Nephron progenitor cell (in vitro differentiated cells): ENCODE measurements at regions not wholly inside any gene's neighbourhood (a gene's known extent, or its start where the extent isn't known, plus 50 kb on each side); places are given as distances from the start of the nearest gene placed in this dataset.

ENCODE experiments used
- DNase-seq: peaks from one replicate; pipeline ENCODE4 v3.0.0; 2021
- H3K27ac Mint-ChIP-seq: 2 replicates; pipeline ENCODE4 v1.8.0; 2021; ENCODE audit warnings: mild to moderate bottlenecking, moderate library complexity, mixed read lengths
- H3K27me3 Mint-ChIP-seq: 2 replicates; pipeline ENCODE4 v1.8.0; 2021; ENCODE audit warnings: mild to moderate bottlenecking, low read depth, mixed read lengths; ENCODE audit not compliant: poor library complexity
- H3K36me3 Mint-ChIP-seq: 2 replicates; pipeline ENCODE4 v1.8.0; 2021; ENCODE audit warnings: low read depth, mixed read lengths
- H3K4me1 Mint-ChIP-seq: 2 replicates; pipeline ENCODE4 v1.8.0; 2021; ENCODE audit warnings: mixed read lengths
- H3K4me3 Mint-ChIP-seq: 2 replicates; pipeline ENCODE4 v1.8.0; 2021; ENCODE audit warnings: mild to moderate bottlenecking, moderate library complexity, mixed read lengths
- H3K9me3 Mint-ChIP-seq: 2 replicates; pipeline ENCODE4 v1.8.0; 2021; ENCODE audit warnings: mild to moderate bottlenecking, moderate library complexity, mixed read lengths
- TF ChIP-seq, protein P1 (sequence below): fragments of 200-600 bp; sonication (generic); IDR thresholded peaks from 2 replicates; pipeline ENCODE4 v1.5.0; 2021; ENCODE audit warnings: antibody characterized with exemption

DNA sequence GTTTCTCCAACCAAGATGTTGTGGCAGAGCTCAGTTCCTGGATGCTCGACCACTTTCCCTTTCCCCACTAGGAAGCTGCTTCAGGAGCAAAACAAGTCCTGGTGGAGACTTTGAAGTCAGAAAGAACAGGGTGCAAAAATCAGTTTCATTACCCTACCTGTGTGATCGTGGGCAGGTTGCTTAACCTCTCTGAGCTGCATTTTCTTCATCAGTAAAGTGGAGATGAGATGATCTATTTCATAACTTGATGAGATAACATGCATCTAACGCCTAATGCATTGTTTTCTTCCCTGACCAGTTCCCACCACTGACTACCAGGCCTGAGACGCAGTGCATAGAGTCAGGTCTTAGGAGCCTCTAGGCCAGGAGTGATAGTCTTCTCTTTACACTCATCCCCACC is 470.0 kb downstream of the SOX6 start:
- Mint-ChIP-seq H3K27ac (no peak overlapping the region), H3K4me3 (peak overlapping the region; percentile 22), H3K27me3 (peaks cover 6% of the 10 kb centered on the region), H3K4me1 (peaks cover 85% of the 10 kb centered on the region), H3K36me3 (no peaks in the 10 kb centered on the region), H3K9me3 (no peaks in the 10 kb centered on the region)
- no peak for DNase-seq
- TF ChIP-seq, protein P1, sequence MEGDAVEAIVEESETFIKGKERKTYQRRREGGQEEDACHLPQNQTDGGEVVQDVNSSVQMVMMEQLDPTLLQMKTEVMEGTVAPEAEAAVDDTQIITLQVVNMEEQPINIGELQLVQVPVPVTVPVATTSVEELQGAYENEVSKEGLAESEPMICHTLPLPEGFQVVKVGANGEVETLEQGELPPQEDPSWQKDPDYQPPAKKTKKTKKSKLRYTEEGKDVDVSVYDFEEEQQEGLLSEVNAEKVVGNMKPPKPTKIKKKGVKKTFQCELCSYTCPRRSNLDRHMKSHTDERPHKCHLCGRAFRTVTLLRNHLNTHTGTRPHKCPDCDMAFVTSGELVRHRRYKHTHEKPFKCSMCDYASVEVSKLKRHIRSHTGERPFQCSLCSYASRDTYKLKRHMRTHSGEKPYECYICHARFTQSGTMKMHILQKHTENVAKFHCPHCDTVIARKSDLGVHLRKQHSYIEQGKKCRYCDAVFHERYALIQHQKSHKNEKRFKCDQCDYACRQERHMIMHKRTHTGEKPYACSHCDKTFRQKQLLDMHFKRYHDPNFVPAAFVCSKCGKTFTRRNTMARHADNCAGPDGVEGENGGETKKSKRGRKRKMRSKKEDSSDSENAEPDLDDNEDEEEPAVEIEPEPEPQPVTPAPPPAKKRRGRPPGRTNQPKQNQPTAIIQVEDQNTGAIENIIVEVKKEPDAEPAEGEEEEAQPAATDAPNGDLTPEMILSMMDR = no peak

DNA sequence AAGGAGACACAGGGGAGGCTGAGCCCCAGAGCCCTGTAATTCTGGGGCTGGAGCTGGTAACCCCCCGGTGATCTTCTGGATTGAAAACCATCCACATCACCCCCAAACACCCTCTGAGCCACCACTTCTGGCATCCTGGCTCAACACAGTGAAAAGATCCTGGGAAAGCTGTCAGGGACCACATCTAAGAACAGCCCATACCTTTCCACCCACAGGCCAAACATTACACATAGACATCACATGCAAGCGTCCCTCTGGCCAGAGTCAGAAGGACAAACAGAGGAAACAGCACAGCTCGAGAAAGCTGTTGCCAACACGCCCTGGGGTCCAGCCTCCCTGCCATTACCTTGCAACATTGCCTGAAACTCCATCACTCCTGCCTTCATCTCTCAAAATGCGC is 469.5 kb downstream of the SOX6 start:
- Mint-ChIP-seq H3K4me1 (peaks cover 84% of the 10 kb centered on the region), H3K9me3 (no peaks in the 10 kb centered on the region), H3K27ac (no peak overlapping the region), H3K36me3 (no peaks in the 10 kb centered on the region), H3K4me3 (no peak overlapping the region), H3K27me3 (peaks cover 6% of the 10 kb centered on the region)
- DNase-seq = no peak
- TF ChIP-seq, protein P1 = no peak

DNA sequence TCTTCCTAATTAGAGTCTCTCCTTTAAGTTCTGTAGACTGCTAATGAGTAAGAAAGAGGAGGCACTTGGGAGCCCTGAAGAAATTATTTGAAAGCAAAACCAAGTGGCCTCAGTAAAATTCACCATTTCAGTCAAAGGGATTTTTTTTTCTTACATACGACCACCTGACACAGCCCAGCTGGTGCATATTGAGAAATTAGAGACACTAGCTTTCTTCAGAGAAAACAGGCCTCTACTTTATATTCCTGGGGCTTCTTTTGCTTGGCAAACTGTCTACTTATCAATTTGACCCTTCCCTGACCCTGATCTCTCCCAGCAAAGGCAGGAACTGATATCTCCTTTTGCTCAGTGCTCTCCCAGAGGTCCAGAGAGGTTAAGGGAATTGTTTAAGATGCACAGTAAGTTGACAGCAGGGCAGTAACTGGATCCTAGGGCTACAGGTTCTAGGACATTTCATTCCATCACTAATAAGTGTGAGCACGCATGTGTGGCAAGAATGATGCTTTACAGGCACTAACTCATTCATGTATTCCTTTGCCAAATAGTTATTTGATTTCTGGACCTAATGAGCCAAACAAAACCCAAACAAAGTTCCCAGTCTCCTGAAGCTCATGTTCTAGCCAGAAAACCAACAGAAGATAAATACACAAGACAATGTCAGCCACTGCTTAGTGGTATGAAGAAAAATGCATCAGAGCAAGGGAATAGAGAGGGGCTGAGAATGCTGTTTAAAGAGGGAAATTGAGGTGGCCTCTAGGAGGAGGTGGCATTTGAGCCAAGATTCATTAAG is 467.6 kb downstream of the SOX6 start:
- Mint-ChIP-seq H3K36me3 (no peaks in the 10 kb centered on the region), H3K4me3 (no peak overlapping the region), H3K27me3 (peaks cover 9% of the 10 kb centered on the region), H3K9me3 (no peaks in the 10 kb centered on the region), H3K4me1 (peaks cover 78% of the 10 kb centered on the region), H3K27ac (no peak overlapping the region)
- no peak for DNase-seq
- TF ChIP-seq, protein P1 = no peak

DNA sequence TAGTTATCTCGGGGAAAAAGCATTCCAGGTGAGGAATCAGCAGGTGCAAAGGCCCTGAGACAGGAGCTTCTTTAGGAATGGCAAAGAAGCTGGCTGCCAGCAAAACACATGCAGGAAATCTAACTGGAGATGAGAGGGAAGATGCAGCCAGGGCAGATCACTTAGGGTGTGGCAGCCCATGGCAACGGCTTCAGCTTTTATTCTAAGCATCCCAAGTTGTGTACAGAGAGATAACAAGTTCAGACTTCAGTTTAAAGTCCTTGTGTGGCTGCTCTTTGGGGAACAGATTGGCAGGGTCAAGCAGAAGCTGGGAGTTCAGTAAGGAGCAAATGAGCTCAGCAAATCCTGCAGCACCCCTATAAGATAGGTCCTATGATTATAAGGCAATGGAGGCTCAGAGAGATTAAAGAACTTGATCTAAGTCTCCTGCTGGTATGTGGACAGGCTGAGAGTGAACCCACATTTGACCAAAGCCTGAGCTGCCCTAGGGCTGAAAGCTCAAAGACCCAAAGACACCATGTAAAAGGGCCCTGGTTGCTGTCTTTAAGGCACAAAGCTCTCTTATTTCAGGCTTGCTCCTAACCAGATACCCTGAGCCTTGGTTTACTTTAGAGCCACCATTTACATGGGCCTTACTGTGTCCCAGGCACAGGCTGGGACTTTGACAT is 466.8 kb downstream of the SOX6 start:
- peaks cover 70% of the 10 kb centered on the region for H3K4me1 Mint-ChIP-seq
- TF ChIP-seq, protein P1 = no peak
- H3K36me3 Mint-ChIP-seq = no peaks in the 10 kb centered on the region
- no peaks in the 10 kb centered on the region for H3K9me3 Mint-ChIP-seq
- peaks cover 5% of the 10 kb centered on the region for H3K27me3 Mint-ChIP-seq
- no peak for DNase-seq
- H3K27ac Mint-ChIP-seq = no peak overlapping the region
- no peak overlapping the region for H3K4me3 Mint-ChIP-seq

DNA sequence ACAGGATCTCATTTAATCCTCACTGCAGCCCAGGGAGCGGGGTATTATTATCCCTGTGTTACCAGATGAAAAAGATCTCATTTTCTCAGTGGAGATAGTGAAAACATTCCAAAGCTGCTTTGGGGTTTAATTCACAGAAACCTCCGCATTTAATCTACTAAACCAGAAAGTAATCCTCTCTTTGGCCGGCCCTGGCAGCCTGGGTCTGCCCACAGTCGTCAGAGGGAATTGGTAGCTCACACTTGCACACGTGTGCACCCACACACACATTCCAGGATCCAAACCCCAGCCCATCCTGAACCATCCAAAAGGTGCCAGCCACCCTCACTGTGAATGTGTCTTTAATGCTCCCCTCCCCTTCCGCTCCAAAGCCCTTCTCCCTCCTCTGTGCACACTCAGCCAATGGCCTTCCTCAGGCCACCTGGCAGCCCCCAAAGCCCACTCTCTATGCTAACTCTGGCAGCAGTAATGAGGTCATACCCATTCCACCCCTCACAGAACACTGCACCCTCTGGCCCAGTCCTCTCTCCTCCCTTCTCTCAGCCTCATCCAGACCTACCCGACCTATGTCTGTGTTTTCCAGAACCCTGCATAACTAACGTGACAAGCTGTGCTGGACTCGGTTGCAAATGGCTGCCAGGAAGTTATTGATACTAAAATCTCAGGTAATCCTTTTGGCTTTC is 466.2 kb downstream of the SOX6 start:
- Mint-ChIP-seq H3K4me3 (peak overlapping the region; percentile 5), H3K36me3 (no peaks in the 10 kb centered on the region), H3K4me1 (peaks cover 64% of the 10 kb centered on the region), H3K27me3 (peaks cover 5% of the 10 kb centered on the region), H3K9me3 (no peaks in the 10 kb centered on the region), H3K27ac (no peak overlapping the region)
- no peak for DNase-seq
- TF ChIP-seq, protein P1 = no peak
